BLaER1 (cell line): ENCODE measurements at regions not wholly inside any gene's neighbourhood (a gene's known extent, or its start where the extent isn't known, plus 50 kb on each side); places are given as distances from the start of the nearest gene placed in this dataset.

Experiments
- H3K27ac ChIP-seq: shearing (Covaris generic); formaldehyde crosslinking; 2 replicates; pipeline ENCODE4 v1.8.1; 2022
- H3K27me3 ChIP-seq: shearing (Covaris generic); formaldehyde crosslinking; 2 replicates; pipeline ENCODE4 v1.8.1; 2022
- H3K36me3 ChIP-seq: shearing (Covaris generic); formaldehyde crosslinking; 2 replicates; pipeline ENCODE4 v1.8.1; 2022
- H3K4me1 ChIP-seq: shearing (Covaris generic); formaldehyde crosslinking; 2 replicates; pipeline ENCODE4 v1.8.1; 2022
- H3K4me2 ChIP-seq: shearing (Covaris generic); formaldehyde crosslinking; 2 replicates; pipeline ENCODE4 v1.8.1; 2022
- H3K4me3 ChIP-seq: shearing (Covaris generic); formaldehyde crosslinking; 2 replicates; pipeline ENCODE4 v1.8.1; 2022
- H3K9ac ChIP-seq: shearing (Covaris generic); formaldehyde crosslinking; 2 replicates; pipeline ENCODE4 v1.8.1; 2022
- H3K9me3 ChIP-seq: shearing (Covaris generic); formaldehyde crosslinking; 2 replicates; pipeline ENCODE4 v1.8.1; 2022
- H4K20me1 ChIP-seq: shearing (Covaris generic); formaldehyde crosslinking; 2 replicates; pipeline ENCODE4 v1.8.1; 2022
- Cebpa-rat ChIP-seq: shearing (Covaris generic); IDR thresholded peaks from 2 replicates; pipeline ENCODE4 v1.8.1; 2022

DNA sequence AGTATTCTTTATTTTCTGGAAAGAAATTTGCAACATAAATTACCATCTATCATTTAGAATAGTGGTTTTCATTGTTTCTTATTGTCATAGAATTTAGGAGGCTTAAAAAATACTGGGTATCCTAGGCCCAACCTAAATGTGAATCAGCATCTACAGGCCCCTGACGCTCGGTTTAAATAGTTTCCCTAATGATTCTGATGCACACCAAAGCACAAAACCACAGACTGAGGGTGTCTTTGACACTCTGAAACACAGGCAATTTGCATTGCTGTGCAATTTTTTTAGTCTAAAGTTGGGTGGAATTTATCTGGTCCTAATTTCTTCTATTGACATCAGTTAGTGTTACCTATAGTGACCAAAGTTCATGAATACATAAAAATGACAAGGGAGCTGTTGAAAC is 87.6 kb upstream of the SSTR1 start:
- no peak overlapping the region for H3K9ac ChIP-seq
- H3K27me3 ChIP-seq: no peaks in the 10 kb centered on the region
- H3K4me3 ChIP-seq: no peak overlapping the region
- H4K20me1 ChIP-seq: no peaks in the 10 kb centered on the region
- TF ChIP-seq Cebpa-rat: no peak
- H3K9me3 ChIP-seq: 0 out of 2 replicates have a peak, but pooled peaks cover 7% of the 10 kb centered on the region
- H3K27ac ChIP-seq: no peak overlapping the region
- no peak overlapping the region for H3K4me2 ChIP-seq
- no peaks in the 10 kb centered on the region for H3K36me3 ChIP-seq
- peaks cover 13% of the 10 kb centered on the region for H3K4me1 ChIP-seq

GRCh38 chr14:38121320-38122020 is 86.2 kb upstream of the SSTR1 start:
- Histone ChIP-seq H4K20me1 (no peaks in the 10 kb centered on the region), H3K4me3 (no peak overlapping the region), H3K27ac (no peak overlapping the region), H3K4me2 (peak overlapping the region; percentile 27; the same call in 1 of the 2 replicates), H3K27me3 (no peaks in the 10 kb centered on the region), H3K4me1 (peaks cover 24% of the 10 kb centered on the region), H3K36me3 (no peaks in the 10 kb centered on the region), H3K9me3 (0 out of 2 replicates have a peak, but pooled peaks cover 7% of the 10 kb centered on the region), H3K9ac (no peak overlapping the region)
- TF ChIP-seq Cebpa-rat: no peak

- Histone ChIP-seq H3K4me3 (no peak overlapping the region), H3K9me3 (0 out of 2 replicates have a peak, but pooled peaks cover 6% of the 10 kb centered on the region), H3K9ac (no peak overlapping the region), H4K20me1 (no peaks in the 10 kb centered on the region), H3K4me1 (peaks cover 24% of the 10 kb centered on the region), H3K4me2 (no peak overlapping the region), H3K36me3 (no peaks in the 10 kb centered on the region), H3K27ac (no peak overlapping the region), H3K27me3 (no peaks in the 10 kb centered on the region)
- no peak for TF ChIP-seq Cebpa-rat
These were observed 85.5 kb upstream of the SSTR1 start for GRCh38 chr14:38122241-38122640.

- H3K36me3 ChIP-seq: no peaks in the 10 kb centered on the region
- H3K4me3 ChIP-seq: 0 out of 2 replicates have a peak overlapping the region, but pooled peaks have one; percentile 4
- no peak overlapping the region for H3K9ac ChIP-seq
- TF ChIP-seq Cebpa-rat: no peak
- peak overlapping the region; percentile 42; the same call in 1 of the 2 replicates for H3K27ac ChIP-seq
- no peaks in the 10 kb centered on the region for H3K9me3 ChIP-seq
- H3K4me1 ChIP-seq: peaks cover 24% of the 10 kb centered on the region
- H4K20me1 ChIP-seq: no peaks in the 10 kb centered on the region
- H3K27me3 ChIP-seq: no peaks in the 10 kb centered on the region
- H3K4me2 ChIP-seq: peak overlapping the region; percentile 68
These were observed 83.2 kb upstream of the SSTR1 start for GRCh38 chr14:38124506-38124905.

- no peak overlapping the region; the same call in 1 of the 2 replicates for H3K9ac ChIP-seq
- H3K36me3 ChIP-seq: no peaks in the 10 kb centered on the region
- peak overlapping the region; percentile 68 for H3K4me2 ChIP-seq
These were observed 82.1 kb upstream of the SSTR1 start for GRCh38 chr14:38125481-38126037.

DNA sequence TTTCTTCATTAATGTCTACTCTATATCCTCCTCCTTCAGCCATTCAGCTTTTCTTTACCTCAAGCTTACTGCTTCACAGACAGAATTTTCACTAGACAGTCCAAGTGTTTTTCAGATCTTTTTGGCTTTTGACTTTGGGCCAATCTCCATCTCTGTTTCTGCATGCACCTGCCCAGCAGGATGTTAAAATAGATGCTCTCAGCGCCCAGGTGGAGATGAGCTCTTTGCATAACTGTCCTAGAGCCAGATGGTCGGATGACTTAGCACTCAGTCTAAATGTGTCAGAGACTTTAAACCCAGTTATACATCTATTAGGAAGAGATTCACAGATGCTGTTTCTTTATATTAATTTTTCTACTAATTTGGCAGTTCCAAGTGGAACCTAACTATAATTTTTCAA is 80.3 kb upstream of the SSTR1 start:
- Histone ChIP-seq H3K27ac (no peak overlapping the region), H3K27me3 (no peaks in the 10 kb centered on the region), H3K4me3 (no peak overlapping the region), H3K9me3 (no peaks in the 10 kb centered on the region), H4K20me1 (no peaks in the 10 kb centered on the region), H3K9ac (no peak overlapping the region), H3K36me3 (no peaks in the 10 kb centered on the region), H3K4me1 (peaks cover 24% of the 10 kb centered on the region), H3K4me2 (no peak overlapping the region)
- TF ChIP-seq Cebpa-rat: no peak

More at GRCh38 chr14:38125481-38126037, 82.1 kb upstream of the SSTR1 start:
- Histone ChIP-seq H3K4me3 (peak overlapping the region; percentile 6; the same call in 1 of the 2 replicates), H3K4me1 (peaks cover 24% of the 10 kb centered on the region), H3K27ac (peak overlapping the region; percentile 42), H3K27me3 (no peaks in the 10 kb centered on the region), H3K9me3 (no peaks in the 10 kb centered on the region), H4K20me1 (no peaks in the 10 kb centered on the region)
- TF ChIP-seq Cebpa-rat: no peak

- no peak overlapping the region for H3K4me2 ChIP-seq
These were observed 79.9 kb upstream of the SSTR1 start for GRCh38 chr14:38127784-38128183.

GRCh38 chr14:38128640-38129039 is 79.1 kb upstream of the SSTR1 start:
- Histone ChIP-seq H3K4me2 (no peak overlapping the region), H3K4me3 (no peak overlapping the region), H4K20me1 (no peaks in the 10 kb centered on the region), H3K27me3 (no peaks in the 10 kb centered on the region), H3K9me3 (no peaks in the 10 kb centered on the region), H3K36me3 (no peaks in the 10 kb centered on the region), H3K4me1 (peaks cover 24% of the 10 kb centered on the region), H3K27ac (no peak overlapping the region), H3K9ac (no peak overlapping the region)
- TF ChIP-seq Cebpa-rat: no peak

More at GRCh38 chr14:38127784-38128183, 79.9 kb upstream of the SSTR1 start:
- Histone ChIP-seq H3K4me1 (peaks cover 24% of the 10 kb centered on the region), H4K20me1 (no peaks in the 10 kb centered on the region), H3K4me3 (no peak overlapping the region), H3K9ac (no peak overlapping the region), H3K27ac (no peak overlapping the region), H3K9me3 (no peaks in the 10 kb centered on the region), H3K36me3 (no peaks in the 10 kb centered on the region), H3K27me3 (no peaks in the 10 kb centered on the region)
- TF ChIP-seq Cebpa-rat: no peak

- Histone ChIP-seq H3K27me3 (no peaks in the 10 kb centered on the region), H3K27ac (no peak overlapping the region), H3K4me1 (peaks cover 20% of the 10 kb centered on the region), H4K20me1 (no peaks in the 10 kb centered on the region), H3K9me3 (no peaks in the 10 kb centered on the region), H3K9ac (no peak overlapping the region), H3K36me3 (no peaks in the 10 kb centered on the region), H3K4me3 (no peak overlapping the region), H3K4me2 (no peak overlapping the region)
- no peak for TF ChIP-seq Cebpa-rat
These were observed 78.5 kb upstream of the SSTR1 start for GRCh38 chr14:38129192-38129591.

DNA sequence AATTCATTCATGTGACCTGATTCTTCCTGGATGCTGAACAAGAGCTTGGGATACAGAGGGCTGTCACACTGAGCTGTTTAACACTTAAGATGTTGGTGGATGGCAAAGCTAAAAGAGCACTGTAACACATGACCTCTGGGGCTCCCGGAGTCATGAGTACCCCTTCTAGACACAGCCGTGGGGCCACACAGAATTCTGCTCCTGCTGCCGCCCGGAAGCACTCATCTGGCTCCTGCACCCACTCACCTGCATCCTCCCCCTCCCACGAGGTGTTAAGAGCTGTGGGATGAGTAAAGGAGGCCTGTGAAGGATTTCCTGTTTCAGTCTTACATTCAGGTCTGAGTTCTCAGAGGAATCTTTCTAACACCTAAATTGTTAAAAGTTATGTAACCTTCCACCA is 78.0 kb upstream of the SSTR1 start:
- peaks cover 15% of the 10 kb centered on the region for H3K4me1 ChIP-seq
- H3K4me2 ChIP-seq: no peak overlapping the region

More for the DNA sequence above, 78.0 kb upstream of the SSTR1 start:
- no peaks in the 10 kb centered on the region for H3K36me3 ChIP-seq
- no peak overlapping the region for H3K4me3 ChIP-seq
- H3K9me3 ChIP-seq: no peaks in the 10 kb centered on the region
- H4K20me1 ChIP-seq: no peaks in the 10 kb centered on the region
- no peak overlapping the region for H3K27ac ChIP-seq
- H3K27me3 ChIP-seq: no peaks in the 10 kb centered on the region
- no peak for TF ChIP-seq Cebpa-rat
- no peak overlapping the region for H3K9ac ChIP-seq
